Lower leg skin (tissue), 3 donors: ENCODE measurements at regions not wholly inside any gene's neighbourhood (a gene's known extent, or its start where the extent isn't known, plus 50 kb on each side); places are given as distances from the start of the nearest gene placed in this dataset.
"Not testable (repeated sequence)": the region's sequence is repeated elsewhere in the genome, so short reads cannot be mapped to it uniquely, and the experiment has no call there.

Source experiments
- CTCF ChIP-seq, 3 donors: fragments of 450-650 bp; IDR thresholded peaks; one replicate each; pipeline ENCODE4 v1.5.1; 2016; ENCODE audit warnings: antibody characterized with exemption in 3 of 3, mild to moderate bottlenecking in 3 of 3, moderate library complexity in 2 of 3
- POLR2A ChIP-seq, 2 donors: fragments of 450-650 bp; IDR thresholded peaks; one replicate each; pipeline ENCODE4 v1.6.1; 2016 to 2017; ENCODE audit warnings: antibody characterized with exemption in 2 of 2, mild to moderate bottlenecking in 1 of 2, moderate library complexity in 1 of 2

GRCh38 chr2:136312568-136312967 is 194.6 kb upstream of the CXCR4 start:
- TF ChIP-seq POLR2A, CTCF (IDR thresholded peaks at IDR 0.05): not testable (repeated sequence)
